NCI-H82 (cell line): ENCODE measurements at regions not wholly inside any gene's neighbourhood (a gene's known extent, or its start where the extent isn't known, plus 50 kb on each side); places are given as distances from the start of the nearest gene placed in this dataset.

ENCODE experiments used
- DNase-seq: peaks from one replicate; lab custom pipeline; 2025; lab: John Stamatoyannopoulos, UW

GRCh38 chr5:10073441-10074104 is 176.1 kb downstream of the ATPSCKMT start:
- no peak for DNase-seq

GRCh38 chr5:10069637-10070313 is 179.9 kb downstream of the ATPSCKMT start:
- no peak for DNase-seq

- no peak for DNase-seq
Measured at GRCh38 chr5:10065428-10066000, 184.2 kb downstream of the ATPSCKMT start.

- peak; percentile 41 for DNase-seq
Measured at GRCh38 chr5:10064546-10065195, 185.0 kb downstream of the ATPSCKMT start.

- no peak for DNase-seq
Measured at GRCh38 chr5:10063997-10064396, 185.7 kb downstream of the ATPSCKMT start.

GRCh38 chr5:10059980-10060379 is 189.7 kb downstream of the ATPSCKMT start:
- DNase-seq = peak; percentile 44

- peak; percentile 91 for DNase-seq
Measured at GRCh38 chr5:10059556-10059955, 190.1 kb downstream of the ATPSCKMT start.

GRCh38 chr5:10057356-10057755 is 192.3 kb downstream of the ATPSCKMT start:
- no peak for DNase-seq

- no peak for DNase-seq
Measured at GRCh38 chr5:10056228-10056760, 193.4 kb downstream of the ATPSCKMT start.

- no peak for DNase-seq
Measured at GRCh38 chr5:10049858-10050455, 199.7 kb downstream of the ATPSCKMT start.

- DNase-seq = no peak
Measured at GRCh38 chr5:10046676-10047075, 203.0 kb downstream of the ATPSCKMT start.

GRCh38 chr5:10045376-10045775 is 204.3 kb downstream of the ATPSCKMT start:
- DNase-seq = no peak

- no peak for DNase-seq
Measured at GRCh38 chr5:10036136-10036815, 213.4 kb downstream of the ATPSCKMT start.

- peak; percentile 3 for DNase-seq
Measured at GRCh38 chr5:10034001-10034400, 215.7 kb downstream of the ATPSCKMT start.

GRCh38 chr5:10031817-10032216 is 217.9 kb downstream of the ATPSCKMT start:
- peak; percentile 16 for DNase-seq

GRCh38 chr5:10030219-10030831 is 219.4 kb downstream of the ATPSCKMT start:
- DNase-seq = peak; percentile 47

- DNase-seq = no peak
Measured at GRCh38 chr5:10023494-10023893, 226.2 kb downstream of the ATPSCKMT start.

- no peak for DNase-seq
Measured at GRCh38 chr5:10021248-10021647, 228.4 kb downstream of the ATPSCKMT start.

GRCh38 chr5:10019236-10019635 is 230.5 kb downstream of the ATPSCKMT start:
- no peak for DNase-seq

- no peak for DNase-seq
Measured at GRCh38 chr5:10018201-10019069, 231.3 kb downstream of the ATPSCKMT start.
